Adrenal gland (tissue), 5 donors: ENCODE measurements at regions not wholly inside any gene's neighbourhood (a gene's known extent, or its start where the extent isn't known, plus 50 kb on each side); places are given as distances from the start of the nearest gene placed in this dataset.

Experiments
- POLR2A ChIP-seq, 2 donors: fragments of 450-650 bp; IDR thresholded peaks; one replicate each; pipeline ENCODE4 v1.6.1; 2017; ENCODE audit warnings: antibody characterized with exemption in 2 of 2, mild to moderate bottlenecking in 2 of 2, moderate library complexity in 1 of 2
- TF ChIP-seq, protein P1 (sequence below), 6 experiments: fragments of 450-650 bp in 4 of 6; fragments of 200-600 bp in 2 of 6; sonication (generic) in 1 of 6; IDR thresholded peaks; 1 replicate in 5 of 6; 2 replicates in 1 of 6; pipeline versions ENCODE4 v1.5.1 to v1.8.0; 2016 to 2021; ENCODE audit warnings: antibody characterized with exemption in 6 of 6, mild to moderate bottlenecking in 2 of 6, moderate library complexity in 1 of 6
- donor health status: DM: no; HTN: no; CAD: no.

- no peak for TF ChIP-seq POLR2A (IDR thresholded peaks at IDR 0.05)
- TF ChIP-seq, protein P1, sequence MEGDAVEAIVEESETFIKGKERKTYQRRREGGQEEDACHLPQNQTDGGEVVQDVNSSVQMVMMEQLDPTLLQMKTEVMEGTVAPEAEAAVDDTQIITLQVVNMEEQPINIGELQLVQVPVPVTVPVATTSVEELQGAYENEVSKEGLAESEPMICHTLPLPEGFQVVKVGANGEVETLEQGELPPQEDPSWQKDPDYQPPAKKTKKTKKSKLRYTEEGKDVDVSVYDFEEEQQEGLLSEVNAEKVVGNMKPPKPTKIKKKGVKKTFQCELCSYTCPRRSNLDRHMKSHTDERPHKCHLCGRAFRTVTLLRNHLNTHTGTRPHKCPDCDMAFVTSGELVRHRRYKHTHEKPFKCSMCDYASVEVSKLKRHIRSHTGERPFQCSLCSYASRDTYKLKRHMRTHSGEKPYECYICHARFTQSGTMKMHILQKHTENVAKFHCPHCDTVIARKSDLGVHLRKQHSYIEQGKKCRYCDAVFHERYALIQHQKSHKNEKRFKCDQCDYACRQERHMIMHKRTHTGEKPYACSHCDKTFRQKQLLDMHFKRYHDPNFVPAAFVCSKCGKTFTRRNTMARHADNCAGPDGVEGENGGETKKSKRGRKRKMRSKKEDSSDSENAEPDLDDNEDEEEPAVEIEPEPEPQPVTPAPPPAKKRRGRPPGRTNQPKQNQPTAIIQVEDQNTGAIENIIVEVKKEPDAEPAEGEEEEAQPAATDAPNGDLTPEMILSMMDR (IDR thresholded peaks at IDR 0.05) = no peak
Measured at GRCh38 chr7:39825401-39825980, 124.6 kb upstream of the CDK13 start.
